GM06990 (cell line): ENCODE measurements at regions not wholly inside any gene's neighbourhood (a gene's known extent, or its start where the extent isn't known, plus 50 kb on each side); places are given as distances from the start of the nearest gene placed in this dataset.

Experiments used
- DNase-seq: peaks from one replicate; pipeline ENCODE4 v3.0.0-alpha.2; 2011; ENCODE audit not compliant: insufficient read length; ENCODE audit errors: extremely low read depth
- H3K27me3 ChIP-seq: replicated peaks from 2 replicates; pipeline ENCODE4 v1.6.0; 2011; ENCODE audit warnings: low read length; ENCODE audit not compliant: control insufficient read depth, insufficient read depth
- H3K36me3 ChIP-seq: 2 replicates; pipeline ENCODE4 v1.5.1; 2011; ENCODE audit warnings: low read length; ENCODE audit not compliant: control insufficient read depth, insufficient read depth
- H3K4me3 ChIP-seq: replicated peaks from 2 replicates; pipeline ENCODE4 v1.5.1; 2011; ENCODE audit warnings: low read depth, mild to moderate bottlenecking, control low read depth, low read length
- CTCF ChIP-seq: IDR thresholded peaks from 2 replicates; pipeline ENCODE4 v1.5.1; 2011; ENCODE audit warnings: low read length, control low read depth, mild to moderate bottlenecking, inconsistent platforms; ENCODE audit not compliant: insufficient read depth, poor library complexity, severe bottlenecking

DNA sequence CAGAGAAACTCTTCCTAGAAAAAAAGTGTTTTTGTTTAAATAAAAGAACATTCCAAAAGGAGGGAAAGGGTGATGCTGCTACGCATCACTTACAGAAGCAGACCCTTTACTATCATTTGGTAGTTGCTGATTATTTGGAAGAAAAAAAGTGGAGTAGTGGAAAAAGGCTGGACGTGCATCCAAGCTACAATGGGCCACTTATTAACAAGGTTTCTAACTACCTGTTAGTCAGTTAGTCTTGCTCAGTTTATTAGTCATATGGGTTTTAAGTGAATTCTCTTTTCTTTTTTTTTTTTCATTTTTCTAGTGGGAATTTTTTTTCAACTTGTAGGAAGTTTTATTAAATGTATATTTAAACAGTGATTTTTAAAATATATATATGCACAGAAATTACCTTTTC is 866.0 kb downstream of the MCTP2 start:
- H3K27me3 ChIP-seq: no peaks in the 10 kb centered on the region
- no peaks in the 10 kb centered on the region for H3K36me3 ChIP-seq

GRCh38 chr15:95105229-95105628 is 873.9 kb downstream of the MCTP2 start:
- TF ChIP-seq CTCF: no peak
- H3K4me3 ChIP-seq: no peak overlapping the region
- DNase-seq: no peak
- H3K36me3 ChIP-seq: no peaks in the 10 kb centered on the region
- H3K27me3 ChIP-seq: no peaks in the 10 kb centered on the region

More for the DNA sequence above, 866.0 kb downstream of the MCTP2 start:
- DNase-seq: no peak
- no peak overlapping the region for H3K4me3 ChIP-seq
- no peak for TF ChIP-seq CTCF

GRCh38 chr15:95106801-95107200 is 875.4 kb downstream of the MCTP2 start:
- no peak for DNase-seq
- no peak for TF ChIP-seq CTCF
- H3K27me3 ChIP-seq: no peaks in the 10 kb centered on the region
- no peak overlapping the region for H3K4me3 ChIP-seq
- H3K36me3 ChIP-seq: no peaks in the 10 kb centered on the region

DNA sequence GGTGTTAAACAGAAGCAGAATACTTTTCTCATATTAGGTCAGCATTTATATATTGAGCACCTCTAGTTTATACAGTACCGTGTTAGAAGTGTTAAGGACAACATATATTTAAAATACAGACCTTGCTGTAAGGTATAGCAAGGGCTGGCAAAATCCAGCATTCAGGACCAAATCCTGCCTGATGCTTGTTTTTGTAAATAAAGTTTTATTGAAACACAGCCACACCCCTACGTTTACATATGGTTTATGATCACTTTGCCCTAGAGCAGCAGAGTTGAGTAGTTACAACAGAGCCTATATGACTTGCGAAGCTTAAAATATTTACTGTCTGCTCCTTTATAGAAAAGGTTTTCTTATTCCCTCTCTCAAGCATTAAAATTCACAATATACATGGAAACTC is 877.3 kb downstream of the MCTP2 start:
- TF ChIP-seq CTCF: no peak
- no peaks in the 10 kb centered on the region for H3K27me3 ChIP-seq
- H3K4me3 ChIP-seq: no peak overlapping the region
- DNase-seq: no peak
- no peaks in the 10 kb centered on the region for H3K36me3 ChIP-seq

DNA sequence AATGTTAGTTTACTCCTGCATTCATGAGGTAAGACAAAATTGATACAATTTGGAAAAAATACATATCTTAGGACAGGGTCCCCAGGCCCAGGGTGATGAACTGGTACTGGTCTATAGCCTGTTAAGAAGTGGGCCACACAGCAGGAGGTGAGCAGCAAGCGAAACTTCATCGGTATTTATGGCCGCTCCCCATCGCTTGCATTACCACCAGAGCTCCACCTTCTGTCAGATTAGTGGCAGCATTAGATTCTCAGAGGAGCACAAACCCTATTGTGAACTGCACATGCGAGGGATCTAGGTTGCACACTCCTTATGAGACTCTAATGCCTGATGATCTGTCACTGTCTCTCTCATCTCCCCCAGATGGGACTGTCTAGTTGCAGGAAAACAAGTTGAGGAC is 880.6 kb downstream of the MCTP2 start:
- no peak for TF ChIP-seq CTCF
- no peaks in the 10 kb centered on the region for H3K36me3 ChIP-seq
- no peak for DNase-seq

DNA sequence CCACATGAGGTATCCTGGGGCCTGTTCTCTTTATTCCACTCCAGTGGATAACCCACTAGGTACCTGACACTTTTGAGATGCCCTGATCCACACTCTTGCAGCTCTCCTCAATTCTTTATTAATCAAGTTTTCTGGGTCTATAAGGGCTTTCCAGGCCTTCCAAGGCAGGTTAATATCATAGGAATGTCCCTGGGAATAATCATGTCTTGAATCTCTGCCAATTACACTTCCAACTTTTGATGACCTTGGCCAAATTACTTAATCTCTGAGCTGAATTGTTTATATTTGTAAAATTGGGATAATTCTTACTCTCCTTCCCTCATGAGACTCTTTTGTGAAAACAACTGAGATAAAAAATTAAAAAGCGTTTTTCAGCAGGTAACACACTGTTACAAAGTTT is 881.7 kb downstream of the MCTP2 start:
- Histone ChIP-seq H3K4me3 (no peak overlapping the region), H3K27me3 (no peaks in the 10 kb centered on the region), H3K36me3 (no peaks in the 10 kb centered on the region)
- TF ChIP-seq CTCF: no peak
- no peak for DNase-seq

More for the DNA sequence above, 880.6 kb downstream of the MCTP2 start:
- Histone ChIP-seq H3K4me3 (no peak overlapping the region), H3K27me3 (no peaks in the 10 kb centered on the region)
